A673 (cell line): ENCODE measurements at regions not wholly inside any gene's neighbourhood (a gene's known extent, or its start where the extent isn't known, plus 50 kb on each side); places are given as distances from the start of the nearest gene placed in this dataset.

Source experiments
- CTCF ChIP-seq: fragments of 300-800, 200-600 bp; sonication (generic); conservative IDR thresholded peaks from 2 replicates; pipeline ENCODE4 v1.5.1; 2017; ENCODE audit warnings: low read depth, mild to moderate bottlenecking, antibody characterized with exemption, low read length, moderate library complexity, mixed read lengths
- EZH2 ChIP-seq: fragments of 200-600 bp; sonication (generic); IDR thresholded peaks from 2 replicates; pipeline ENCODE4 v1.6.1; 2017; ENCODE audit warnings: borderline replicate concordance, low read depth, mild to moderate bottlenecking, mixed read lengths, antibody characterized with exemption, low read length; ENCODE audit not compliant: poor library complexity, severe bottlenecking

- TF ChIP-seq EZH2 (no peak), CTCF (no peak)
Measured at GRCh38 chr1:147095691-147096090, 76.6 kb downstream of the PRKAB2 start.
